ENCODE measurements at regions not wholly inside any gene's neighbourhood (a gene's known extent, or its start where the extent isn't known, plus 50 kb on each side); places are given as distances from the start of the nearest gene placed in this dataset.

DNA sequence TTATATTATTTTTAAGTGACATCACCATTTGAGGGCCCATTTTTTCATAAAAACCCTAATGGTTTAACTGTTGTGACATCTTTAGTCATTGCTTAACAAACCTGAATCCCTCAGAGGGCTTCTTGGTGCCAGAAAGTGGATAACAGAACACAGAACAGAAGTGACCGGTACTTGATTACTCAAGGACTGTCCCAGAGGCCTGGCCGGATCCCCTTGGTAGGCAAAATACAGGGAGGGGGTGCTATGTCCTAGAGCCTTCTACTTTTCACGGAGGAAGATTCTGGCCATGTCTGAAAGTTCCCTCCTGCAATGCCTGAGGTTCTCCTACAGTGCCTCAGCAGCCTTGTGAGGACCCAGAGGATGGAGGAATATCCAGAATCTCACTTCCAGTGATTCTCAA, 94.3 kb upstream of the DCLK2 start:
- no peaks in the 10 kb centered on the region for H3K9me3 ChIP-seq
- Mint-ChIP-seq H3K9me3 (ENCODE audit: unreplicated experiment) (no peaks in the 10 kb centered on the region), H3K27me3 (ENCODE audit: insufficient read depth, unreplicated experiment) (peaks cover 2% of the 10 kb centered on the region), H3K4me3 (ENCODE audit: unreplicated experiment) (no peak overlapping the region), H3K27ac (ENCODE audit: unreplicated experiment) (no peak overlapping the region), H3K4me1 (ENCODE audit: low read depth, unreplicated experiment) (no peaks in the 10 kb centered on the region), H3K36me3 (ENCODE audit: insufficient read depth, unreplicated experiment) (no peaks in the 10 kb centered on the region)
- no peaks in the 10 kb centered on the region for H3K4me1 ChIP-seq
- ChIA-PET POLR2A (no interaction called here), CTCF (no interaction called here)
- BruUV-seq (replicated peaks): no TSS peak
- H3K36me3 ChIP-seq (ENCODE audit: control insufficient read depth, insufficient read depth, low read length): no peaks in the 10 kb centered on the region
- TF ChIP-seq, protein P1, sequence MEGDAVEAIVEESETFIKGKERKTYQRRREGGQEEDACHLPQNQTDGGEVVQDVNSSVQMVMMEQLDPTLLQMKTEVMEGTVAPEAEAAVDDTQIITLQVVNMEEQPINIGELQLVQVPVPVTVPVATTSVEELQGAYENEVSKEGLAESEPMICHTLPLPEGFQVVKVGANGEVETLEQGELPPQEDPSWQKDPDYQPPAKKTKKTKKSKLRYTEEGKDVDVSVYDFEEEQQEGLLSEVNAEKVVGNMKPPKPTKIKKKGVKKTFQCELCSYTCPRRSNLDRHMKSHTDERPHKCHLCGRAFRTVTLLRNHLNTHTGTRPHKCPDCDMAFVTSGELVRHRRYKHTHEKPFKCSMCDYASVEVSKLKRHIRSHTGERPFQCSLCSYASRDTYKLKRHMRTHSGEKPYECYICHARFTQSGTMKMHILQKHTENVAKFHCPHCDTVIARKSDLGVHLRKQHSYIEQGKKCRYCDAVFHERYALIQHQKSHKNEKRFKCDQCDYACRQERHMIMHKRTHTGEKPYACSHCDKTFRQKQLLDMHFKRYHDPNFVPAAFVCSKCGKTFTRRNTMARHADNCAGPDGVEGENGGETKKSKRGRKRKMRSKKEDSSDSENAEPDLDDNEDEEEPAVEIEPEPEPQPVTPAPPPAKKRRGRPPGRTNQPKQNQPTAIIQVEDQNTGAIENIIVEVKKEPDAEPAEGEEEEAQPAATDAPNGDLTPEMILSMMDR (IDR thresholded peaks at IDR 0.05; ENCODE audit: insufficient read depth in 1 of 2, low read depth in 1 of 2, low read length in 1 of 2, severe bottlenecking in 1 of 2, unreplicated experiment in 1 of 2): no peak
- H3K4me3 ChIP-seq (ENCODE audit: low read depth, low read length): no peak overlapping the region
- H3K27me3 ChIP-seq (replicated peaks; ENCODE audit: control insufficient read depth, insufficient read depth, low read length): no peaks in the 10 kb centered on the region
- no peak for DNase-seq
- intact Hi-C loops (cut with micrococcal nuclease; ENCODE audit: unreplicated experiment): no loop called here

DNA sequence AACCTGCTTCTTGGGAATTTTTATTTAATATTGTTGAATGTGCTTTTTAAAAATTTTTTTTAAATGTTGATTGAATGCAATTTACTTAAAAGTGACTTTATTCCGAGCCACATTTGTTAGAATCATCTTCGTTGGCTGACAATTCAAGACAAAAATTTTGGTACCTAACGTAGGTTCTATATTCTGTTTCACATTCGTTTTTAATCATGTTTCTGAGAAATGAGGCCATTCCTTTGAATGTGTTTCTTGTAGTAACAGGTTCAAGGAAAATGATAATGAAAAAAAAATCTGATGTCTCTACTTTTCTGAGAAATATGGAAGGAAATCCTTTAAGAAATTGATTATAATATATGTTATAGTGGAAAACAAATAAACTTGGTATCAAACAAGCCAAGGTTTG, 92.3 kb upstream of the DCLK2 start:
- Mint-ChIP-seq H3K36me3 (ENCODE audit: insufficient read depth, unreplicated experiment) (no peaks in the 10 kb centered on the region), H3K4me1 (ENCODE audit: low read depth, unreplicated experiment) (no peaks in the 10 kb centered on the region), H3K27me3 (ENCODE audit: insufficient read depth, unreplicated experiment) (peaks cover 2% of the 10 kb centered on the region), H3K9me3 (ENCODE audit: unreplicated experiment) (no peaks in the 10 kb centered on the region), H3K27ac (ENCODE audit: unreplicated experiment) (no peak overlapping the region), H3K4me3 (ENCODE audit: unreplicated experiment) (no peak overlapping the region)
- DNase-seq: no peak
- no TSS peak for BruUV-seq (replicated peaks)
- TF ChIP-seq, protein P1 (IDR thresholded peaks at IDR 0.05; ENCODE audit: insufficient read depth in 1 of 2, low read depth in 1 of 2, low read length in 1 of 2, severe bottlenecking in 1 of 2, unreplicated experiment in 1 of 2): no peak
- H3K36me3 ChIP-seq (ENCODE audit: control insufficient read depth, insufficient read depth, low read length): no peaks in the 10 kb centered on the region
- intact Hi-C loops (cut with micrococcal nuclease; ENCODE audit: unreplicated experiment): no loop called here
- H3K4me3 ChIP-seq (ENCODE audit: low read depth, low read length): no peak overlapping the region
- ChIA-PET CTCF (no interaction called here), POLR2A (no interaction called here)
- H3K27me3 ChIP-seq (replicated peaks; ENCODE audit: control insufficient read depth, insufficient read depth, low read length): no peaks in the 10 kb centered on the region
- H3K4me1 ChIP-seq: no peaks in the 10 kb centered on the region
- no peaks in the 10 kb centered on the region for H3K9me3 ChIP-seq

DNA sequence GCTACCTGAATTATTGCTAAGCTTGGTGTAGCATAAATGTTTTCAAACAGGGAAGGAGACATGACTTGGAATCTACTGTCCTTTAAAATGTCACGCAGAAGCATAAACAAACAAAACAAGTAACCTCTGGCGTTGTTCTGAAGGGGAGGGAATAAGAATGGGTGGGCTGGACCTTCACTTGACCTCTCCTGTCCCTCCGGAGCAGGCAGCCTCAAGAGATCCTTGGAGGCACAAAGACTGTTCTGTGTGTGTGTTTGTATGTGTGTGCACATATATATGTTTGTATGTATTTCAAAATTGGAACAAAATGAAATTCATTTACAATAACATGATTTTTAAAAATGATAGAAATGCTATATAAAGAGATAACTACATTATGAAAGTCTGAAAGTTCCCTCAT, 91.3 kb upstream of the DCLK2 start:
- ChIA-PET CTCF (no interaction called here), POLR2A (no interaction called here)
- DNase-seq: no peak
- no TSS peak for BruUV-seq (replicated peaks)
- Mint-ChIP-seq H3K4me1 (ENCODE audit: low read depth, unreplicated experiment) (no peaks in the 10 kb centered on the region), H3K27ac (ENCODE audit: unreplicated experiment) (no peak overlapping the region), H3K4me3 (ENCODE audit: unreplicated experiment) (no peak overlapping the region), H3K27me3 (ENCODE audit: insufficient read depth, unreplicated experiment) (peaks cover 2% of the 10 kb centered on the region), H3K36me3 (ENCODE audit: insufficient read depth, unreplicated experiment) (no peaks in the 10 kb centered on the region), H3K9me3 (ENCODE audit: unreplicated experiment) (no peaks in the 10 kb centered on the region)
- no peaks in the 10 kb centered on the region for H3K36me3 ChIP-seq (ENCODE audit: control insufficient read depth, insufficient read depth, low read length)
- no peaks in the 10 kb centered on the region for H3K27me3 ChIP-seq (replicated peaks; ENCODE audit: control insufficient read depth, insufficient read depth, low read length)
- TF ChIP-seq, protein P1 (IDR thresholded peaks at IDR 0.05; ENCODE audit: insufficient read depth in 1 of 2, low read depth in 1 of 2, low read length in 1 of 2, severe bottlenecking in 1 of 2, unreplicated experiment in 1 of 2): no peak
- intact Hi-C loops (cut with micrococcal nuclease; ENCODE audit: unreplicated experiment): no loop called here
- H3K4me1 ChIP-seq: no peaks in the 10 kb centered on the region
- no peaks in the 10 kb centered on the region for H3K9me3 ChIP-seq
- H3K4me3 ChIP-seq (ENCODE audit: low read depth, low read length): no peak overlapping the region

Data from Caco-2 (cell line).